CD1c-positive myeloid dendritic cell (primary cell): ENCODE measurements at regions not wholly inside any gene's neighbourhood (a gene's known extent, or its start where the extent isn't known, plus 50 kb on each side); places are given as distances from the start of the nearest gene placed in this dataset.
"Not testable (repeated sequence)": the region's sequence is repeated elsewhere in the genome, so short reads cannot be mapped to it uniquely, and the experiment has no call there.

Source experiments
- DNase-seq: peaks from one replicate; pipeline ENCODE4 v3.0.0-alpha.2; 2016; ENCODE audit errors: extremely low spot score

GRCh38 chr2:174697255-174697654 lies 67.0 kb downstream of the CHRNA1 start:
- peak; percentile 73 for DNase-seq

GRCh38 chr2:174694920-174695319 lies 69.4 kb downstream of the CHRNA1 start:
- DNase-seq = no peak

- DNase-seq = no peak
These were observed 69.9 kb downstream of the CHRNA1 start for GRCh38 chr2:174694196-174694878.

- DNase-seq = no peak
These were observed 70.9 kb downstream of the CHRNA1 start for GRCh38 chr2:174693344-174693743.

GRCh38 chr2:174692256-174692919 lies 71.9 kb downstream of the CHRNA1 start:
- DNase-seq = no peak

- peak; percentile 29 for DNase-seq
These were observed 73.0 kb downstream of the CHRNA1 start for GRCh38 chr2:174691201-174691779.

- DNase-seq = no peak
These were observed 74.2 kb downstream of the CHRNA1 start for GRCh38 chr2:174690026-174690425.

GRCh38 chr2:174688079-174688478 lies 76.2 kb downstream of the CHRNA1 start:
- DNase-seq = peak; percentile 64

- no peak for DNase-seq
These were observed 77.8 kb downstream of the CHRNA1 start for GRCh38 chr2:174686430-174686829.

- DNase-seq = peak; percentile 49
These were observed 80.9 kb downstream of the CHRNA1 start for GRCh38 chr2:174683392-174683759.

- DNase-seq = peak; percentile 65
These were observed 81.5 kb downstream of the CHRNA1 start for GRCh38 chr2:174682578-174683391.

- DNase-seq = peak; percentile 34
These were observed 82.2 kb downstream of the CHRNA1 start for GRCh38 chr2:174682007-174682577.

GRCh38 chr2:174681099-174682006 lies 82.9 kb downstream of the CHRNA1 start:
- peak; percentile 18 for DNase-seq

GRCh38 chr2:174680221-174680620 lies 82.6 kb upstream of the WIPF1 start:
- DNase-seq = no peak

GRCh38 chr2:174678395-174678794 lies 80.8 kb upstream of the WIPF1 start:
- DNase-seq = no peak

- no peak for DNase-seq
These were observed 78.0 kb upstream of the WIPF1 start for GRCh38 chr2:174675615-174676014.

- no peak for DNase-seq
These were observed 76.3 kb upstream of the WIPF1 start for GRCh38 chr2:174673876-174674275.

- no peak for DNase-seq
These were observed 75.8 kb upstream of the WIPF1 start for GRCh38 chr2:174673440-174673839.

- not testable (repeated sequence) for DNase-seq
These were observed 73.9 kb upstream of the WIPF1 start for GRCh38 chr2:174671532-174671931.

GRCh38 chr2:174670446-174670845 lies 72.8 kb upstream of the WIPF1 start:
- no peak for DNase-seq

GRCh38 chr2:174669336-174669735 lies 71.7 kb upstream of the WIPF1 start:
- DNase-seq = no peak
